HCT116 (cell line): ENCODE measurements at regions not wholly inside any gene's neighbourhood (a gene's known extent, or its start where the extent isn't known, plus 50 kb on each side); places are given as distances from the start of the nearest gene placed in this dataset.

ENCODE experiments used
- ATAC-seq: fragments of 200-7000 bp; cut with Tn5 transposase; 2 replicates; pipeline ENCODE4 v1.9.1; 2020; ENCODE audit warnings: mild to moderate bottlenecking, moderate library complexity
- BruUV-seq: library from RNA; stranded (reverse); fragments of 400-500 nt; replicated peaks from 2 replicates; lab custom pipeline; 2021; lab: Mats Ljungman, UMichigan
- CTCF ChIA-PET: fragments of 300-600 bp; sonication (Branson Sonifier 250); formaldehyde crosslinking; loops from one replicate; lab custom pipeline; 2021; ENCODE audit warnings: antibody characterized with exemption; lab: Charles Lee
- POLR2A ChIA-PET: fragments of 300-600, 350-600 bp; sonication (Branson Sonifier 250); formaldehyde crosslinking; loops from one replicate; lab custom pipeline; 2021; ENCODE audit warnings: antibody characterized with exemption; lab: Charles Lee
- RAD21 ChIA-PET, 2 experiments: fragments of 300-600 bp; sonication (Branson Sonifier 250); formaldehyde crosslinking; loops; one replicate each; lab custom pipeline; 2023; ENCODE audit warnings: low total read pairs in 2 of 2; ENCODE audit not compliant: uncharacterized antibody in 2 of 2, unreplicated experiment in 2 of 2, low non-redundant PET in 1 of 2; lab: Charles Lee
- DNase-seq: peaks from one replicate; pipeline ENCODE4 v3.0.0-alpha.2; 2010; ENCODE audit warnings: low read depth, low spot score
- H2AFZ ChIP-seq: fragments of 200-600 bp; shearing (Covaris generic), sonication (generic); 2 replicates; pipeline ENCODE4 v1.6.1; 2017; ENCODE audit warnings: low read depth, mixed run types, mixed read lengths, antibody characterized with exemption, low read length; ENCODE audit not compliant: poor library complexity, severe bottlenecking
- H3K27ac ChIP-seq: 2 replicates; pipeline ENCODE4 v1.5.1; 2012; ENCODE audit warnings: low read depth, low read length
- H3K27me3 ChIP-seq: fragments of 200-600 bp; sonication (generic); 2 replicates; pipeline ENCODE4 v1.6.1; 2016; ENCODE audit warnings: mixed run types, low read length, mixed read lengths; ENCODE audit not compliant: insufficient read depth
- H3K36me3 ChIP-seq, 2 experiments: fragments of 200-500 bp in 1 of 2; fragments of 200-600 bp in 1 of 2; sonication (Bioruptor generic) in 1 of 2; sonication (generic) in 1 of 2; 2 replicates each; pipeline versions ENCODE4 v1.5.1 to v1.6.1; 2014 to 2016; ENCODE audit warnings: low read length in 2 of 2, inconsistent platforms in 1 of 2, mixed read lengths in 1 of 2, mixed run types in 1 of 2; ENCODE audit not compliant: insufficient read depth in 2 of 2, control insufficient read depth in 1 of 2
- H3K4me1 ChIP-seq, 2 experiments: fragments of 200-600 bp in 1 of 2; sonication (generic) in 1 of 2; 2 replicates each; pipeline versions ENCODE4 v1.5.1 to v1.6.1; 2012 to 2017; ENCODE audit warnings: low read length in 2 of 2, inconsistent platforms in 1 of 2, mild to moderate bottlenecking in 1 of 2, mixed read lengths in 1 of 2, mixed run types in 1 of 2, moderate library complexity in 1 of 2; ENCODE audit not compliant: insufficient read depth in 2 of 2, control insufficient read depth in 1 of 2
- H3K4me2 ChIP-seq: fragments of 200-600 bp; sonication (generic); 2 replicates; pipeline ENCODE4 v1.6.1; 2017; ENCODE audit warnings: mixed run types, low read length, mixed read lengths
- H3K4me3 ChIP-seq, 2 experiments: fragments of 200-600 bp in 1 of 2; sonication (generic) in 1 of 2; replicated peaks in 1 of 2; 2 replicates each; pipeline ENCODE4 v1.5.1; 2011 to 2016; ENCODE audit warnings: low read length in 2 of 2, control low read depth in 1 of 2, low read depth in 1 of 2, mild to moderate bottlenecking in 1 of 2, mixed read lengths in 1 of 2, mixed run types in 1 of 2
- H3K79me2 ChIP-seq: fragments of 200-600 bp; sonication (generic); 2 replicates; pipeline ENCODE4 v1.6.1; 2017; ENCODE audit warnings: mild to moderate bottlenecking, mixed run types, low read length, moderate library complexity, mixed read lengths; ENCODE audit not compliant: insufficient read depth
- H3K9ac ChIP-seq: fragments of 200-600 bp; sonication (generic); 2 replicates; pipeline ENCODE4 v1.6.1; 2016; ENCODE audit warnings: low read length, mixed read lengths
- H3K9me2 ChIP-seq: fragments of 200-600 bp; sonication (generic), shearing (Covaris generic); 2 replicates; pipeline ENCODE4 v1.6.1; 2017; ENCODE audit warnings: mixed run types, mild to moderate bottlenecking, moderate library complexity; ENCODE audit not compliant: insufficient read depth
- H3K9me3 ChIP-seq, 2 experiments: fragments of 200-500 bp in 1 of 2; fragments of 200-600 bp in 1 of 2; sonication (Bioruptor generic) in 1 of 2; sonication (generic) in 1 of 2; 2 replicates each; pipeline ENCODE4 v1.6.1; 2014 to 2017; ENCODE audit warnings: low read length in 2 of 2, mixed read lengths in 2 of 2, inconsistent platforms in 1 of 2, low read depth in 1 of 2, mild to moderate bottlenecking in 1 of 2, mixed run types in 1 of 2, moderate library complexity in 1 of 2; ENCODE audit not compliant: control insufficient read depth in 1 of 2, insufficient read depth in 1 of 2
- H4K20me1 ChIP-seq: fragments of 200-600 bp; sonication (generic), shearing (Covaris generic); 2 replicates; pipeline ENCODE4 v1.6.1; 2017; ENCODE audit warnings: mixed run types, mild to moderate bottlenecking, moderate library complexity; ENCODE audit not compliant: insufficient read depth
- CEBPB ChIP-seq: IDR thresholded peaks from 2 replicates; pipeline ENCODE4 v1.6.1; 2012; ENCODE audit warnings: low read depth
- EGR1 ChIP-seq: IDR thresholded peaks from 2 replicates; pipeline ENCODE4 v1.6.1; 2012; ENCODE audit warnings: low read depth
- EZH2phosphoT487 ChIP-seq: fragments of 200-600 bp; IDR thresholded peaks from 2 replicates; pipeline ENCODE4 v1.6.1; 2018; ENCODE audit warnings: antibody characterized with exemption, borderline replicate concordance
- FOSL1 ChIP-seq: IDR thresholded peaks from 2 replicates; pipeline ENCODE4 v1.6.1; 2012; ENCODE audit warnings: low read depth
- JUND ChIP-seq: IDR thresholded peaks from 2 replicates; pipeline ENCODE4 v1.6.1; 2012
- POLR2A ChIP-seq: IDR thresholded peaks from 2 replicates; pipeline ENCODE4 v1.7.0; 2011; ENCODE audit warnings: borderline replicate concordance; ENCODE audit not compliant: insufficient read depth, insufficient read length; ENCODE audit errors: extremely low read depth
- POLR2AphosphoS5 ChIP-seq: IDR thresholded peaks from 2 replicates; pipeline ENCODE4 v1.6.1; 2011; ENCODE audit warnings: mild to moderate bottlenecking, low read depth, low read length, moderate library complexity
- RAD21 ChIP-seq: IDR thresholded peaks from 2 replicates; pipeline ENCODE4 v1.6.1; 2012; ENCODE audit warnings: low read depth, mild to moderate bottlenecking
- REST ChIP-seq: IDR thresholded peaks from 2 replicates; pipeline ENCODE4 v1.6.1; 2012; ENCODE audit warnings: low read depth
- SIN3A ChIP-seq: IDR thresholded peaks from 2 replicates; pipeline ENCODE4 v1.6.1; 2012; ENCODE audit warnings: low read depth
- SRF ChIP-seq: IDR thresholded peaks from 2 replicates; pipeline ENCODE4 v1.6.1; 2012; ENCODE audit warnings: low read depth
- TCF7L2 ChIP-seq: IDR thresholded peaks from 2 replicates; pipeline ENCODE4 v1.7.0; 2011; ENCODE audit warnings: borderline replicate concordance, inconsistent platforms; ENCODE audit not compliant: insufficient read depth, insufficient read length; ENCODE audit errors: extremely low read depth
- ZFX ChIP-seq: fragments of 450-650 bp; IDR thresholded peaks from 2 replicates; pipeline ENCODE4 v1.6.1; 2017
- intact Hi-C: fragments of 100-400 bp; cut with micrococcal nuclease; formaldehyde crosslinking; loops from 2 replicates; pipeline ENCODE4 v1.10.0; 2022
- TF ChIP-seq, protein P1 (sequence below): IDR thresholded peaks from 2 replicates; pipeline ENCODE4 v1.6.1; 2011; ENCODE audit warnings: mild to moderate bottlenecking, low read length, moderate library complexity; ENCODE audit not compliant: insufficient replicate concordance; ENCODE audit errors: extremely low read depth

GRCh38 chr5:168088410-168089173, 202.9 kb upstream of the WWC1 start:
- no TSS peak for BruUV-seq
- H2AFZ ChIP-seq: no peak overlapping the region

GRCh38 chr5:168089201-168089887, 202.1 kb upstream of the WWC1 start:
- peaks cover 22% of the 10 kb centered on the region; the same call in 1 of the 2 replicates for H3K27me3 ChIP-seq
- no peaks in the 10 kb centered on the region for H3K36me3 ChIP-seq
- RAD21 ChIA-PET: no interaction called here
- no peaks in the 10 kb centered on the region for H3K9me3 ChIP-seq
- DNase-seq (no peak), ATAC-seq (no peak)
- no TSS peak for BruUV-seq
- H3K27ac ChIP-seq: no peak overlapping the region
- no peaks in the 10 kb centered on the region for H4K20me1 ChIP-seq
- H3K9ac ChIP-seq: no peak overlapping the region
- CTCF ChIA-PET: no interaction called here
- POLR2A ChIA-PET: no interaction called here
- intact Hi-C loops: no loop called here
- no peak overlapping the region for H3K4me3 ChIP-seq
- no peaks in the 10 kb centered on the region for H3K4me1 ChIP-seq
- H3K9me2 ChIP-seq: no peaks in the 10 kb centered on the region
- H2AFZ ChIP-seq: no peak overlapping the region
- no peaks in the 10 kb centered on the region for H3K79me2 ChIP-seq
- H3K4me2 ChIP-seq: no peak overlapping the region
- TF ChIP-seq POLR2AphosphoS5 (no peak), SRF (no peak), POLR2A (no peak), SIN3A (no peak), JUND (no peak), ZFX (no peak), REST (no peak), FOSL1 (no peak), TCF7L2 (no peak), EGR1 (no peak), EZH2phosphoT487 (no peak), RAD21 (no peak)
- TF ChIP-seq, protein P1, sequence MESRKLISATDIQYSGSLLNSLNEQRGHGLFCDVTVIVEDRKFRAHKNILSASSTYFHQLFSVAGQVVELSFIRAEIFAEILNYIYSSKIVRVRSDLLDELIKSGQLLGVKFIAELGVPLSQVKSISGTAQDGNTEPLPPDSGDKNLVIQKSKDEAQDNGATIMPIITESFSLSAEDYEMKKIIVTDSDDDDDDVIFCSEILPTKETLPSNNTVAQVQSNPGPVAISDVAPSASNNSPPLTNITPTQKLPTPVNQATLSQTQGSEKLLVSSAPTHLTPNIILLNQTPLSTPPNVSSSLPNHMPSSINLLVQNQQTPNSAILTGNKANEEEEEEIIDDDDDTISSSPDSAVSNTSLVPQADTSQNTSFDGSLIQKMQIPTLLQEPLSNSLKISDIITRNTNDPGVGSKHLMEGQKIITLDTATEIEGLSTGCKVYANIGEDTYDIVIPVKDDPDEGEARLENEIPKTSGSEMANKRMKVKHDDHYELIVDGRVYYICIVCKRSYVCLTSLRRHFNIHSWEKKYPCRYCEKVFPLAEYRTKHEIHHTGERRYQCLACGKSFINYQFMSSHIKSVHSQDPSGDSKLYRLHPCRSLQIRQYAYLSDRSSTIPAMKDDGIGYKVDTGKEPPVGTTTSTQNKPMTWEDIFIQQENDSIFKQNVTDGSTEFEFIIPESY: no peak

More at GRCh38 chr5:168088410-168089173, 202.9 kb upstream of the WWC1 start:
- POLR2A ChIA-PET: no interaction called here
- no peaks in the 10 kb centered on the region for H3K9me3 ChIP-seq
- no peaks in the 10 kb centered on the region for H3K4me1 ChIP-seq
- no peak overlapping the region for H3K4me2 ChIP-seq
- RAD21 ChIA-PET: no interaction called here
- no peaks in the 10 kb centered on the region for H3K9me2 ChIP-seq
- H3K27ac ChIP-seq: no peak overlapping the region
- H3K9ac ChIP-seq: no peak overlapping the region
- intact Hi-C loops: no loop called here
- CTCF ChIA-PET: no interaction called here
- no peak for DNase-seq
- no peak for ATAC-seq
- TF ChIP-seq EZH2phosphoT487: no peak
- TF ChIP-seq CEBPB: no peak
- TF ChIP-seq SRF: no peak
- H3K4me3 ChIP-seq: no peak overlapping the region
- H3K36me3 ChIP-seq: no peaks in the 10 kb centered on the region
- H3K79me2 ChIP-seq: no peaks in the 10 kb centered on the region
- no peaks in the 10 kb centered on the region for H4K20me1 ChIP-seq
- H3K27me3 ChIP-seq: peaks cover 22% of the 10 kb centered on the region; the same call in 1 of the 2 replicates
